ENCODE measurements at regions not wholly inside any gene's neighbourhood (a gene's known extent, or its start where the extent isn't known, plus 50 kb on each side); places are given as distances from the start of the nearest gene placed in this dataset.

DNA sequence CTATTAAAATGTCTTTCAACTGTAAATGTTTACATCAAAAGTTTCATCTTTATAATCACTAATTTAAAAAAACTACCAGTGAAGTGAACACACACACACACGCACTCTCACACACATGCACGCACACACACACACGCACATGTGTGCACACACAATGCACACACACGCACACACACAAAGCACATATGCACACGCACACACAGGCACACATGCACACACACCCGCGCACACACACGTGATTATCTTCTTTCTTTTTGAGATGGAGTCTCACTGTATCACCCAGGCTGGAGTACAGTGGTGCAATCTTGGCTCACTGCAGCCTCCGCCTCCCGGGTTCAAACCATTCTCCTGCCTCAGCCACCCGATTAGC, 80.0 kb upstream of the FRMD1 start:
- in situ Hi-C loops (cut with MboI) (no loop called here), intact Hi-C loops (cut with micrococcal nuclease) (no loop called here)
- FAIRE-seq, result no peak
- Histone ChIP-seq H3K4me1 (replicated peaks in 1 of 2; ENCODE audit: control insufficient read depth in 2 of 2, insufficient read depth in 2 of 2, low read length in 2 of 2) (peaks cover 0 to 3% of the 10 kb centered on the region in 2 experiments; a peak in 1 of 5 replicates), H3K79me2 (ENCODE audit: control insufficient read depth, insufficient read depth, low read length) (no peaks in the 10 kb centered on the region), H2AFZ (ENCODE audit: low read depth, low read length) (no peak overlapping the region), H3K9me3 (replicated peaks; ENCODE audit: control insufficient read depth, insufficient read depth, low read depth, low read length) (no peaks in the 10 kb centered on the region), H3K4me3 (no peak overlapping the region), H3K36me3 (ENCODE audit: control insufficient read depth, insufficient read depth, low read length) (no peaks in the 10 kb centered on the region), H3K27ac (ENCODE audit: extremely low read depth, low read depth, low read length) (no peak overlapping the region), H3K9ac (ENCODE audit: insufficient read depth in 1 of 2, low read depth in 2 of 2, low read length in 2 of 2) (no peak overlapping the region), H3K4me2 (ENCODE audit: insufficient read depth, low read length) (no peak overlapping the region), H3K27me3 (ENCODE audit: control insufficient read depth in 2 of 2, insufficient read depth in 2 of 2, low read length in 2 of 2) (peaks cover 57 to 82% of the 10 kb centered on the region in 2 experiments), H3K9me1 (ENCODE audit: control insufficient read depth, insufficient read depth, low read length) (no peaks in the 10 kb centered on the region), H4K20me1 (replicated peaks; ENCODE audit: control insufficient read depth, insufficient read depth, low read length) (0 out of 2 replicates have a peak, but pooled peaks cover 7% of the 10 kb centered on the region)
- TF ChIP-seq CBX8 (IDR thresholded peaks at IDR 0.05; ENCODE audit: borderline replicate concordance, extremely low read depth, low read depth, low read length, poor library complexity, severe bottlenecking), result no peak
- no peak for TF ChIP-seq CTBP1 (IDR thresholded peaks at IDR 0.05; ENCODE audit: borderline replicate concordance)
- TF ChIP-seq, protein P1, sequence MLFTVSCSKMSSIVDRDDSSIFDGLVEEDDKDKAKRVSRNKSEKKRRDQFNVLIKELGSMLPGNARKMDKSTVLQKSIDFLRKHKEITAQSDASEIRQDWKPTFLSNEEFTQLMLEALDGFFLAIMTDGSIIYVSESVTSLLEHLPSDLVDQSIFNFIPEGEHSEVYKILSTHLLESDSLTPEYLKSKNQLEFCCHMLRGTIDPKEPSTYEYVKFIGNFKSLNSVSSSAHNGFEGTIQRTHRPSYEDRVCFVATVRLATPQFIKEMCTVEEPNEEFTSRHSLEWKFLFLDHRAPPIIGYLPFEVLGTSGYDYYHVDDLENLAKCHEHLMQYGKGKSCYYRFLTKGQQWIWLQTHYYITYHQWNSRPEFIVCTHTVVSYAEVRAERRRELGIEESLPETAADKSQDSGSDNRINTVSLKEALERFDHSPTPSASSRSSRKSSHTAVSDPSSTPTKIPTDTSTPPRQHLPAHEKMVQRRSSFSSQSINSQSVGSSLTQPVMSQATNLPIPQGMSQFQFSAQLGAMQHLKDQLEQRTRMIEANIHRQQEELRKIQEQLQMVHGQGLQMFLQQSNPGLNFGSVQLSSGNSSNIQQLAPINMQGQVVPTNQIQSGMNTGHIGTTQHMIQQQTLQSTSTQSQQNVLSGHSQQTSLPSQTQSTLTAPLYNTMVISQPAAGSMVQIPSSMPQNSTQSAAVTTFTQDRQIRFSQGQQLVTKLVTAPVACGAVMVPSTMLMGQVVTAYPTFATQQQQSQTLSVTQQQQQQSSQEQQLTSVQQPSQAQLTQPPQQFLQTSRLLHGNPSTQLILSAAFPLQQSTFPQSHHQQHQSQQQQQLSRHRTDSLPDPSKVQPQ (CRISPR knock-in tag; IDR thresholded peaks at IDR 0.05; ENCODE audit: borderline replicate concordance), result no peak
- no peak for TF ChIP-seq ESRRA (IDR thresholded peaks at IDR 0.05; ENCODE audit: borderline replicate concordance, low read depth)
- TF ChIP-seq ZNF785 (CRISPR knock-in tag; IDR thresholded peaks at IDR 0.05), result no peak
- TF ChIP-seq, protein P2, sequence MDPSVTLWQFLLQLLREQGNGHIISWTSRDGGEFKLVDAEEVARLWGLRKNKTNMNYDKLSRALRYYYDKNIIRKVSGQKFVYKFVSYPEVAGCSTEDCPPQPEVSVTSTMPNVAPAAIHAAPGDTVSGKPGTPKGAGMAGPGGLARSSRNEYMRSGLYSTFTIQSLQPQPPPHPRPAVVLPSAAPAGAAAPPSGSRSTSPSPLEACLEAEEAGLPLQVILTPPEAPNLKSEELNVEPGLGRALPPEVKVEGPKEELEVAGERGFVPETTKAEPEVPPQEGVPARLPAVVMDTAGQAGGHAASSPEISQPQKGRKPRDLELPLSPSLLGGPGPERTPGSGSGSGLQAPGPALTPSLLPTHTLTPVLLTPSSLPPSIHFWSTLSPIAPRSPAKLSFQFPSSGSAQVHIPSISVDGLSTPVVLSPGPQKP (CRISPR knock-in tag; IDR thresholded peaks at IDR 0.05), result no peak
- no peak for TF ChIP-seq ETV6 (IDR thresholded peaks at IDR 0.05; ENCODE audit: borderline replicate concordance in 1 of 2, low read depth in 2 of 2, low read length in 1 of 2)
- TF ChIP-seq ETV6 (CRISPR knock-in tag; IDR thresholded peaks at IDR 0.05; ENCODE audit: borderline replicate concordance), result no peak
- no TSS peak for BruUV-seq (replicated peaks)
- WGBS (ENCODE audit: insufficient coverage, low coverage, missing lambda C conversion rate), result under 1% methylated on average over 11 of the region's 11 CpGs
- ATAC-seq, result no peak
- CTCF ChIA-PET (ENCODE audit: low intra/inter-chr PET ratio), result no interaction called here
- no peak for DNase-seq (ENCODE audit: extremely low read depth in 1 of 4, low spot score in 3 of 4)
- POLR2A ChIA-PET, result no interaction called here
